Naive thymus-derived CD4-positive, alpha-beta T cell (primary cell): ENCODE measurements at regions not wholly inside any gene's neighbourhood (a gene's known extent, or its start where the extent isn't known, plus 50 kb on each side); places are given as distances from the start of the nearest gene placed in this dataset.

Experiments used
- ATAC-seq: fragments of 150-1000 bp; cut with Tn5 transposase; 2 replicates; pipeline ENCODE4 v1.10.0; 2021; ENCODE audit warnings: mild to moderate bottlenecking, moderate library complexity
- CTCF ChIA-PET: fragments of 350-600 bp; sonication (Branson Sonifier 250); formaldehyde crosslinking; loops from one replicate; lab custom pipeline; 2021; ENCODE audit warnings: antibody characterized with exemption; lab: Charles Lee
- POLR2A ChIA-PET: fragments of 350-600 bp; sonication (Branson Sonifier 250); formaldehyde crosslinking; loops from one replicate; lab custom pipeline; 2021; ENCODE audit warnings: antibody characterized with exemption, inconsistent platforms; lab: Charles Lee
- DNase-seq, 9 donors: peaks; one replicate each; pipeline versions ENCODE4 v3.0.0 to v3.0.0-alpha.2; 2020 to 2022; ENCODE audit warnings: mixed read lengths in 1 of 9
- H3K27ac ChIP-seq: one replicate; pipeline ENCODE4 v1.7.0; 2013; ENCODE audit warnings: mild to moderate bottlenecking, low read depth, low read length, moderate library complexity
- H3K27me3 ChIP-seq, 2 donors: one replicate each; pipeline ENCODE4 v1.7.0; 2013; ENCODE audit warnings: low read length in 2 of 2, mild to moderate bottlenecking in 2 of 2, moderate library complexity in 2 of 2; ENCODE audit not compliant: control insufficient read depth in 2 of 2, insufficient read depth in 2 of 2
- H3K36me3 ChIP-seq, 3 experiments: 1 replicate in 2 of 3; 2 replicates in 1 of 3; pipeline ENCODE4 v1.7.0; 2013; ENCODE audit warnings: low read length in 3 of 3, mild to moderate bottlenecking in 3 of 3, moderate library complexity in 1 of 3; ENCODE audit not compliant: insufficient read depth in 3 of 3, control insufficient read depth in 2 of 3
- H3K4me1 ChIP-seq, 2 donors: one replicate each; pipeline ENCODE4 v1.7.0; 2013; ENCODE audit warnings: low read length in 2 of 2, mild to moderate bottlenecking in 2 of 2, moderate library complexity in 1 of 2; ENCODE audit not compliant: control insufficient read depth in 2 of 2, insufficient read depth in 2 of 2
- H3K4me3 ChIP-seq: 2 replicates; pipeline ENCODE4 v1.7.0; 2013; ENCODE audit warnings: mild to moderate bottlenecking, low read length
- H3K9me3 ChIP-seq, 3 experiments: 1 replicate in 2 of 3; 2 replicates in 1 of 3; pipeline ENCODE4 v1.7.0; 2013; ENCODE audit warnings: low read length in 3 of 3; ENCODE audit not compliant: control insufficient read depth in 2 of 3
- H3K27ac Mint-ChIP-seq, 9 donors: one replicate each; pipeline ENCODE4 v1.8.0; 2020 to 2022; ENCODE audit warnings: mixed read lengths in 9 of 9, mild to moderate bottlenecking in 8 of 9, moderate library complexity in 5 of 9, inconsistent platforms in 2 of 9
- H3K27me3 Mint-ChIP-seq, 5 donors: one replicate each; pipeline ENCODE4 v1.8.0; 2021 to 2022; ENCODE audit warnings: mixed read lengths in 5 of 5, mild to moderate bottlenecking in 1 of 5
- H3K36me3 Mint-ChIP-seq, 5 donors: one replicate each; pipeline ENCODE4 v1.8.0; 2020 to 2022; ENCODE audit warnings: mixed read lengths in 5 of 5, mild to moderate bottlenecking in 3 of 5, inconsistent platforms in 1 of 5
- H3K4me1 Mint-ChIP-seq, 7 donors: one replicate each; pipeline ENCODE4 v1.8.0; 2020 to 2022; ENCODE audit warnings: mixed read lengths in 7 of 7, mild to moderate bottlenecking in 3 of 7, inconsistent platforms in 1 of 7
- H3K4me3 Mint-ChIP-seq, 10 donors: one replicate each; pipeline ENCODE4 v1.8.0; 2020 to 2022; ENCODE audit warnings: mild to moderate bottlenecking in 10 of 10, mixed read lengths in 10 of 10, moderate library complexity in 6 of 10, inconsistent platforms in 2 of 10
- H3K9me3 Mint-ChIP-seq, 11 donors: one replicate each; pipeline ENCODE4 v1.8.0; 2020 to 2022; ENCODE audit warnings: mixed read lengths in 11 of 11, mild to moderate bottlenecking in 4 of 11, inconsistent platforms in 1 of 11, moderate library complexity in 1 of 11
- intact Hi-C, 2 donors: fragments of 100-400 bp; cut with micrococcal nuclease; formaldehyde crosslinking; loops; one replicate each; pipeline ENCODE4 v1.15.1; 2023

DNA sequence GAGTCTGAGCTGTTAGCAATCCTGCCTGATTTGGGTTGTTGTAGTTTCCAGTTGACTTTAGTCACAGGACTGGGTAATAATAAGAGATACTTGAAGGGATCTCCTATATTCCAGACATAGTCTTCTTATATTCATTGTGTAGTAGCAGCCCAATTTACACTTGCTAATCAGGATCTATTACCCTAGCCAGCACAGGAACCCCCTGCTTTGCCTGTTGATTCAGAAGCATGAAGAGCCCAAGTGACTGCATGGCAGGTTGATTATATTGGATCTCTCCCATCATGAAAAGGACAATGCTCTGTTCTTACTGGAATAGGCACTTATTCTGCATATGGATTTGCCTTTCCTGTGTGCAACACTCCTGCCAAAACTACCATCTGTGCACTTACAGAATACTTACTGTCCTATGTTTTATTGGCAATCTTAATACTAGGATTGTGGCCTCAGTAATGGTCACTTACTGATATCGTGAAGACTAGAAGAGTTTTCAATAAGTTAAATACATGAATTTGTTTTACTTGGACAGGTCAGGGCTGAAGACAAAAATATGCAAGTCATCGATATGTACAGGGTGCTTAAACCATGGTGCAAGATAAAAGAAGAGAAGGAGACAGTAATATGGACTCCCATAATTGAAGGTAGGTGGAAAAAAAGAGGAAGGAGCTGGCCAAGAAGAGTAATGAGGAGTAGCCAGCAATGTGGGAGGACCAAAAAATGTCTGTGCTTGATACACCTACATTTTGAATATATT is 304.1 kb downstream of the MCTP2 start:
- H3K27ac Mint-ChIP-seq, result no peak overlapping the region
- no peaks in the 10 kb centered on the region for H3K4me1 ChIP-seq
- no peaks in the 10 kb centered on the region for H3K4me1 Mint-ChIP-seq
- no peak for ATAC-seq
- no peak overlapping the region for H3K4me3 ChIP-seq
- no peaks in the 10 kb centered on the region for H3K9me3 ChIP-seq
- ChIA-PET POLR2A (no interaction called here), CTCF (no interaction called here)
- H3K36me3 ChIP-seq, result no peaks in the 10 kb centered on the region
- H3K27me3 ChIP-seq, result no peaks in the 10 kb centered on the region
- no peak for DNase-seq
- H3K36me3 Mint-ChIP-seq, result no peaks in the 10 kb centered on the region
- no peak overlapping the region for H3K27ac ChIP-seq
- no peak overlapping the region for H3K4me3 Mint-ChIP-seq
- intact Hi-C loops, result no loop called here
- H3K9me3 Mint-ChIP-seq, result peaks cover 0 to 4% (median 0%) of the 10 kb centered on the region in 11 donors
- H3K27me3 Mint-ChIP-seq, result peaks cover 6 to 37% (median 30%) of the 10 kb centered on the region in 5 donors

DNA sequence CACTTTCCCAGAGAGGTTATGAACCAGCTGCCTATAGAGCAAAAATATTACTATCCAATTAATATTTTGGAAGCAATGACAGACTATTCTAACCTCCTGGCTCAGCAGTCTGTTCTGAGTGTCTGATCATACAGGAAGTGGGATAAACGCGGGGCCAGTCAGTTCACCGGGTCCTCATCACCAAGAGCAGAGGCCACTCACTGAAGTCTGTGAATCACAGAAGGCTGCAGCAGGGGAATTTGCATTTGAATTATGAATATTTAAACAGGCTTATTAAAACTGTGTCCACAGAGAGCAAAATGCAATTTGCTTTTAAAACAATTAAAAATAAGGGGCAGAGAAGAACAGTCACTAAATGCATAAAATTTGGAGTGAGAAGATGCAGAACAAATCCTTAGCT is 305.2 kb downstream of the MCTP2 start:
- Mint-ChIP-seq H3K4me3 (no peak overlapping the region), H3K4me1 (no peaks in the 10 kb centered on the region), H3K27me3 (peaks cover 6 to 32% (median 28%) of the 10 kb centered on the region in 5 donors), H3K36me3 (no peaks in the 10 kb centered on the region), H3K9me3 (peaks cover 0 to 4% (median 0%) of the 10 kb centered on the region in 11 donors), H3K27ac (no peak overlapping the region)
- H3K4me3 ChIP-seq, result no peak overlapping the region
- DNase-seq (no peak), ATAC-seq (no peak)
- H3K27me3 ChIP-seq, result no peaks in the 10 kb centered on the region
- ChIA-PET POLR2A (no interaction called here), CTCF (no interaction called here)
- intact Hi-C loops, result no loop called here
- H3K36me3 ChIP-seq, result no peaks in the 10 kb centered on the region
- no peaks in the 10 kb centered on the region for H3K9me3 ChIP-seq
- no peaks in the 10 kb centered on the region for H3K4me1 ChIP-seq
- H3K27ac ChIP-seq, result no peak overlapping the region

DNA sequence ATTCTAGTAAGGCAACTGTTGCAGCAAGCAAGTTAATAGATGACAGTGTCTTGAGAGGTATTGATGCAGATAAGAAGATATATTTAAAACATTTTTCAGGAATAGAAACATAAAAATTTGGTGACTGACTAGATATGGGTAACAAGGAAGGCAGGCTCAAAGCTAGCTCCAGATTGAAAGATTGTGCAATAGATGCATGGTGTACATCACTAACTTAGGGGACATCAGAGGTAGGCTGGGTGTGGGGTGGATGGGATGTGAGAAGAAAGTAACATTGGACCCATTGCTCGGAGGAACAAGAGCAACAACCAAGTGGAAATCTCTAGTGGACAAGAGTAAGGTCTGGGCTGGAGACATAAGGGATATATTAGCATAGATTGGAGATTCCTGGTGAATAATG is 306.9 kb downstream of the MCTP2 start:
- H3K4me1 ChIP-seq, result no peaks in the 10 kb centered on the region
- H3K27me3 ChIP-seq, result no peaks in the 10 kb centered on the region
- no peaks in the 10 kb centered on the region for H3K36me3 ChIP-seq
- ATAC-seq, result no peak
- DNase-seq, result no peak
- ChIA-PET POLR2A (no interaction called here), CTCF (no interaction called here)
- no peaks in the 10 kb centered on the region for H3K4me1 Mint-ChIP-seq
- peaks cover 14 to 29% (median 26%) of the 10 kb centered on the region in 5 donors for H3K27me3 Mint-ChIP-seq
- H3K9me3 Mint-ChIP-seq, result peaks cover 0 to 4% (median 0%) of the 10 kb centered on the region in 11 donors
- H3K4me3 Mint-ChIP-seq, result no peak overlapping the region
- intact Hi-C loops, result no loop called here
- H3K27ac Mint-ChIP-seq, result no peak overlapping the region
- no peak overlapping the region for H3K4me3 ChIP-seq
- H3K36me3 Mint-ChIP-seq, result no peaks in the 10 kb centered on the region
- no peak overlapping the region for H3K27ac ChIP-seq
- H3K9me3 ChIP-seq, result no peaks in the 10 kb centered on the region

DNA sequence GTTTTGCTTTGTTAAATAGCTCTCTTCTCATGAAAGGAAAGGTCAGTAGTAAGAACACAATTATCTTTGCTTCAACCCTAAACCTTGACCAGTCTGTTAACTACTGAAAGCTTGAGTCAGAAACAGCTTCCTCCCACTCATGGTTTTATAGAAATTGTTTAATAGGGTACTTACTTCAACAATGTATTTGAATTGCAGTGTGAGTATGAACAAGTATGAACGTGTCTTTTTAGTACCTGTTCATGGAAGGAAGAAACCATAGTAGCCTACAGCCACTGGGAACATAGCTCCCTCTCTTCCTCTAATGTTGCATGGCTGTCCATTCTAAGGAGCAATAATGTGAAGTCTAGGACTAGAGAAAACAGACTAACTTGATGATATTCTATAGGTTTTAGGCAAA is 311.0 kb downstream of the MCTP2 start:
- no peak overlapping the region for H3K27ac Mint-ChIP-seq
- H3K27me3 Mint-ChIP-seq, result peaks cover 17 to 29% (median 26%) of the 10 kb centered on the region in 5 donors
- DNase-seq (no peak), ATAC-seq (no peak)
- no peaks in the 10 kb centered on the region for H3K4me1 Mint-ChIP-seq
- no peaks in the 10 kb centered on the region for H3K36me3 ChIP-seq
- no peaks in the 10 kb centered on the region for H3K4me1 ChIP-seq
- H3K27ac ChIP-seq, result no peak overlapping the region
- no peaks in the 10 kb centered on the region for H3K36me3 Mint-ChIP-seq
- peaks cover 0 to 3% (median 0%) of the 10 kb centered on the region in 11 donors for H3K9me3 Mint-ChIP-seq
- H3K4me3 Mint-ChIP-seq, result no peak overlapping the region
- H3K27me3 ChIP-seq, result no peaks in the 10 kb centered on the region
- intact Hi-C loops, result no loop called here
- ChIA-PET POLR2A (no interaction called here), CTCF (no interaction called here)
- no peaks in the 10 kb centered on the region for H3K9me3 ChIP-seq
- H3K4me3 ChIP-seq, result no peak overlapping the region

DNA sequence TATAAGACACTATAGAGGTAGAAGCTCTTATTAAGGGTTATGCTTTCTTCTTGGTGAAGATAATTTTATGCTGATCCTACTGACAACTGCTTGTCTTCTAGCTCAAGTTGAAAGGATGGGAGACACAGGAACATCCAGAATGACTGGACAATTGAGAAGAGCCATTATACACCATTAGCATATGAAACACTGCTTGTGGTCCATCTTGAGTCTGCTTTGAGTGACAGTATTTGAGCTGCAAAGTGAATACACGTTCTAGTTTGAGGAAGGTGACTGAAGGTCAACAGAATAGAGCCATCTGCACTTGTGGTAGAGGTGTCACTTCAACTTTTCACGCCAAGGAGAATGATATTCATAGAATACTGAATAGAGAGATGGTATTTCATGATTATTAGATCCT is 315.4 kb downstream of the MCTP2 start:
- no peaks in the 10 kb centered on the region for H3K36me3 Mint-ChIP-seq
- CTCF ChIA-PET, result no interaction called here
- ATAC-seq, result no peak

DNA sequence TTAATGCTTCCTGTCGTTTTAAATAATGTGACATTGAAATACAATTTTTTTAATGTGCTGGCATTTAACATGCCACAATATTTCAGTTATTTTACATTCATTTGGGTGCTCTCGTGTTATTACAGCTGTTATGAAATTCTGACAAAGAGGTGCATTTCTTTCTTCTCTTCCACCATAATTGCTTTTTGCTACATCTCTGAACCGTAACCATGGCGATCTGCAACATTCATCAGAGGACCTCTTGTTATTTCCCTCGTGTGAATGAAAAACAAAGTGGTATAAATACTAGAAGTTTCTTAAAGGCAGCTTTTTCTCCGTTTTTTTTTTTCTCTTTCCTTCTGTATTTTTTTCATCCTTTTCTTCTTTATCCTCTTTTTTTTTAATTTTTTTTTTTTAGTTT is 316.4 kb downstream of the MCTP2 start:
- CTCF ChIA-PET, result no interaction called here
- Histone ChIP-seq H3K36me3 (no peaks in the 10 kb centered on the region), H3K27ac (no peak overlapping the region), H3K4me1 (no peaks in the 10 kb centered on the region), H3K4me3 (no peak overlapping the region), H3K9me3 (no peaks in the 10 kb centered on the region), H3K27me3 (no peaks in the 10 kb centered on the region)
- peaks cover 0 to 2% (median 0%) of the 10 kb centered on the region in 11 donors for H3K9me3 Mint-ChIP-seq
- intact Hi-C loops, result no loop called here
- no peaks in the 10 kb centered on the region for H3K36me3 Mint-ChIP-seq
- ATAC-seq (no peak), DNase-seq (no peak)
- H3K27me3 Mint-ChIP-seq, result peaks cover 15 to 40% (median 30%) of the 10 kb centered on the region in 5 donors
- no peak overlapping the region for H3K4me3 Mint-ChIP-seq
- no peak overlapping the region for H3K27ac Mint-ChIP-seq
- POLR2A ChIA-PET, result no interaction called here
- no peaks in the 10 kb centered on the region for H3K4me1 Mint-ChIP-seq

More for the DNA sequence above, 315.4 kb downstream of the MCTP2 start:
- Mint-ChIP-seq H3K27ac (no peak overlapping the region), H3K4me1 (no peaks in the 10 kb centered on the region), H3K27me3 (peaks cover 6 to 34% (median 21%) of the 10 kb centered on the region in 5 donors), H3K9me3 (no peaks in the 10 kb centered on the region), H3K4me3 (no peak overlapping the region)
- DNase-seq, result no peak
- Histone ChIP-seq H3K4me1 (no peaks in the 10 kb centered on the region), H3K27ac (no peak overlapping the region), H3K9me3 (no peaks in the 10 kb centered on the region), H3K36me3 (no peaks in the 10 kb centered on the region), H3K4me3 (no peak overlapping the region), H3K27me3 (no peaks in the 10 kb centered on the region)
- POLR2A ChIA-PET, result interaction anchor here (0.6 kb wide), 1 partner anchor 126 kb away, joined by 3 read pairs; no protein-coding TSS in a partner anchor
- intact Hi-C loops, result no loop called here
